HG03460 (cell line): ENCODE measurements at regions not wholly inside any gene's neighbourhood (a gene's known extent, or its start where the extent isn't known, plus 50 kb on each side); places are given as distances from the start of the nearest gene placed in this dataset.
A peak's percentile ranks its signal among the peaks of the same experiment; 100 is the strongest.

ENCODE experiments used
- ATAC-seq: cut with Tn5 transposase; IDR thresholded peaks from one replicate; pipeline ENCODE4 v1.9.1; 2021; ENCODE audit not compliant: unreplicated experiment

DNA sequence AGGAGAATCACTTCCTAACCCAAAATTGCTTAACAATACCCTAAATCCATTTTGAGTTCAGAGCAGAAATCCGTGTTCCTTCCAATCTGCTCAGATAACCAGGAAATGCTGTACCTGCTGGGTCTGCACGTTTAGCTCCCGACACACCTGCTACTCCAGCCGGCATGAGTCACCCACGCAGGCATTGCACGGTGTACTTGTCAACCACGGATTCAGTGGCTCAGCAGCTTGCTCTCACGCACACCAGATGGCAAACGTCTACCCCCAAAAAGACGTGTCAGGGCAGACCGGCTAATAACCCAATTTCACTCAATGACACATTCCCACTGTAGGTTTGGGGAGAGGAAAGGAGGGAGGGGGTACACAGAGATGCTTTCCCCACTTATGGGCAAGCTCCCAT is 468.1 kb downstream of the SOX9 start:
- no peak for ATAC-seq

DNA sequence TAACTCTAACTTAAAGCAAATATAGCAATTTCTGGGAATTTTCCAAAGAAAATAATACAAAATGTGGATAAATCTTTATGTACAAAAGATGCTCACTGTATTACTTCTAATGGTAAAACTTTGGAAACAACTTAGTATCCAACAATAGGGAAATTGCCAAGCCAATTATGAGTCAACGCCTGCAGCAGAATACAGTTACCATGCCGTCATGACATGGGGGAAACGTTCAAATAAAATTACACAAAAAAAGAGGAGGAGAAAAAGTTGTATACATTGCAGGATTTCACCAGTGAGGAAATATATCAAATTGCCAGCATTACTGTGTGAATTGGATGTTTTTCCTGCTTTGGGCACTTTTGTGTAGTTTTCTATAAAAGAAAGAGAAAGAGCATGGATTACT is 469.6 kb downstream of the SOX9 start:
- no peak for ATAC-seq

- no peak for ATAC-seq
These were observed 470.1 kb downstream of the SOX9 start for GRCh38 chr17:72590882-72591281.

GRCh38 chr17:72591289-72592241 is 470.7 kb downstream of the SOX9 start:
- ATAC-seq, result no peak

DNA sequence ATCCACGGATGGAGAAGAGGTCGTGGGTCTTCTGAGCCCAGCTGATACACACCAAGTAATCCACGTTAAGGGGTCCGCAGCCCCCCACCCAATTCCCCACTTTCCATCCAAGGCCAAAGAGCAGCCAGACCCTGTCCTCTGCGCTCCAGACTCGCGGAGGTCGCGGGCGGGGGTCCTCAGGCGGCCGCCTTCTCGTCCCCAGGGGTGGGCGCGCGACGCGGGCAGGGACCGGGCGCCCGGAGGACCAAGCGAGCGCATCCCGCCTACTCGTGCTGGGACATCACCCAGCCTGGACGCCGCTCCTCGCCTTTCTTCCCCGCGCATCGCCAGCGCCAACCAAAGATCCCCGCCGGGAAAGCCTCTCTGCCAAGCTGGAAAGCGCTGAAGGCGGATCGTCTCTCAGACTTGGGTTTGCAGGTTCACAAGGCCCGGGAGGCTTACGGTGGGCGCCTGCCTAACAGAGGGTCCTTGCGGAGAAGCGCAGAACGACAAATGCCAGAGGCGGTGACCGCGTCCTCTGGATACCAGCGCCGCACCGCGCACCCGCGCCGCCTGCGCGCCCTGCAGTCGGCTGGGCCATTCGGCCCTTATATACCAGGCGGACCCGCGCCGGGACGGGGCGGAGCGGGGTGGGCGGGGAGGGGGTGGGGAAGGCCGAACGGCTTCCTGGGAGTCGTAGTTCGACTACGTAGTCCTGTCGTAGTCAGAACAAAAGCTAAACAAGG is 471.6 kb downstream of the SOX9 start:
- ATAC-seq, result peak; percentile 65

- ATAC-seq, result no peak
These were observed 472.1 kb downstream of the SOX9 start for GRCh38 chr17:72592967-72593325.

DNA sequence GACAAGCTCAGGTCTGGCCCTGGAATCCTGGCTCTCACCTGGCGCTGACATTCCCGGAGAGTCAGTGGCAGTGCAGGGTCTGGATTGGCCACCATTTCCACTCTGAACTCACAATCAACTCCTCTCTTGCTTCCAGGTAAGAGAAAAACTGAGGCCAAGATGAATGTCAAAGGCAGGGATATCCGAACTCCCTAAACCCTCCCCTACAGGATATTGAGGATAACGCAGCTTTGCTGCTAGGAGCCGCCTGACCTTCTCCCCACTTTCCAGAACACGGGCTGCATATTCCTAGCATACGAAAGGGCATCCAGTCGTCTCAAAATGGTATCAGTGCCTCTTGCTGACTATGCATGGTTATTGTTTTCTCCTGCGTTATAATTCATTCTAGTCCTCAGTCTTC is 473.4 kb downstream of the SOX9 start:
- no peak for ATAC-seq
